Activated T-cell treated with anti-CD3 and anti-CD28 coated beads, Interleukin-2, amount 50 U/mL, for 72 hours (primary cell): ENCODE measurements at regions not wholly inside any gene's neighbourhood (a gene's known extent, or its start where the extent isn't known, plus 50 kb on each side); places are given as distances from the start of the nearest gene placed in this dataset.
A peak's percentile ranks its signal among the peaks of the same experiment; 100 is the strongest.

Experiments used
- ATAC-seq, 2 donors: fragments of 150-1000 bp; cut with Tn5 transposase; replicated peaks in 1 of 2; 2 replicates each; pipeline ENCODE4 v1.10.0; 2021; ENCODE audit warnings: moderate library complexity in 2 of 2, mild to moderate bottlenecking in 1 of 2
- DNase-seq, 2 donors: peaks; one replicate each; pipeline ENCODE4 v3.0.0; 2021 to 2022; ENCODE audit warnings: mixed read lengths in 1 of 2
- H3K27ac Mint-ChIP-seq: one replicate; pipeline ENCODE4 v1.8.0; 2022; ENCODE audit warnings: mild to moderate bottlenecking, moderate library complexity, mixed read lengths
- H3K27me3 Mint-ChIP-seq: one replicate; pipeline ENCODE4 v1.8.0; 2022; ENCODE audit warnings: low read depth, mixed read lengths
- H3K36me3 Mint-ChIP-seq, 2 donors: one replicate each; pipeline ENCODE4 v1.8.0; 2022; ENCODE audit warnings: mixed read lengths in 2 of 2, mild to moderate bottlenecking in 1 of 2; ENCODE audit not compliant: insufficient read depth in 2 of 2
- H3K4me1 Mint-ChIP-seq: one replicate; pipeline ENCODE4 v1.8.0; 2022; ENCODE audit warnings: low read depth, mixed read lengths
- H3K4me3 Mint-ChIP-seq, 2 donors: one replicate each; pipeline ENCODE4 v1.8.0; 2022; ENCODE audit warnings: mild to moderate bottlenecking in 2 of 2, mixed read lengths in 2 of 2, moderate library complexity in 2 of 2
- H3K9me3 Mint-ChIP-seq, 2 donors: one replicate each; pipeline ENCODE4 v1.8.0; 2022; ENCODE audit warnings: mixed read lengths in 2 of 2

GRCh38 chr2:66675591-66675990 lies 240.7 kb downstream of the MEIS1 start:
- H3K9me3 Mint-ChIP-seq: peaks cover 1 to 3% of the 10 kb centered on the region in 2 donors
- no peaks in the 10 kb centered on the region for H3K36me3 Mint-ChIP-seq
- H3K27ac Mint-ChIP-seq: no peak overlapping the region
- no peaks in the 10 kb centered on the region for H3K4me1 Mint-ChIP-seq
- ATAC-seq: no peak
- H3K27me3 Mint-ChIP-seq: no peaks in the 10 kb centered on the region
- H3K4me3 Mint-ChIP-seq: no peak overlapping the region
- DNase-seq: no peak

GRCh38 chr2:66679442-66679841 lies 244.5 kb downstream of the MEIS1 start:
- no peak overlapping the region for H3K4me3 Mint-ChIP-seq
- H3K4me1 Mint-ChIP-seq: no peaks in the 10 kb centered on the region
- no peak overlapping the region for H3K27ac Mint-ChIP-seq
- no peaks in the 10 kb centered on the region for H3K36me3 Mint-ChIP-seq
- H3K9me3 Mint-ChIP-seq: peaks cover 1 to 3% of the 10 kb centered on the region in 2 donors
- DNase-seq (no peak), ATAC-seq (no peak)
- no peaks in the 10 kb centered on the region for H3K27me3 Mint-ChIP-seq

- DNase-seq: no peak
- no peak for ATAC-seq
- Mint-ChIP-seq H3K9me3 (peaks cover 0 to 3% of the 10 kb centered on the region in 2 donors), H3K4me3 (no peak overlapping the region), H3K27ac (no peak overlapping the region), H3K27me3 (no peaks in the 10 kb centered on the region), H3K4me1 (no peaks in the 10 kb centered on the region), H3K36me3 (no peaks in the 10 kb centered on the region)
Observed at GRCh38 chr2:66682476-66682875, 247.6 kb downstream of the MEIS1 start.

- Mint-ChIP-seq H3K9me3 (peaks cover 0 to 3% of the 10 kb centered on the region in 2 donors), H3K36me3 (no peaks in the 10 kb centered on the region), H3K4me3 (no peak overlapping the region), H3K27me3 (no peaks in the 10 kb centered on the region), H3K27ac (no peak overlapping the region), H3K4me1 (no peaks in the 10 kb centered on the region)
- DNase-seq (no peak), ATAC-seq (no peak)
Observed at GRCh38 chr2:66683064-66683463, 248.1 kb downstream of the MEIS1 start.

GRCh38 chr2:66683599-66683998 lies 248.7 kb downstream of the MEIS1 start:
- no peaks in the 10 kb centered on the region for H3K4me1 Mint-ChIP-seq
- no peak overlapping the region for H3K27ac Mint-ChIP-seq
- ATAC-seq (no peak), DNase-seq (no peak)
- H3K4me3 Mint-ChIP-seq: no peak overlapping the region
- H3K27me3 Mint-ChIP-seq: no peaks in the 10 kb centered on the region
- H3K36me3 Mint-ChIP-seq: no peaks in the 10 kb centered on the region
- no peaks in the 10 kb centered on the region for H3K9me3 Mint-ChIP-seq

- Mint-ChIP-seq H3K9me3 (no peaks in the 10 kb centered on the region), H3K36me3 (no peaks in the 10 kb centered on the region), H3K4me3 (no peak overlapping the region)
Observed at GRCh38 chr2:66684289-66684688, 249.4 kb downstream of the MEIS1 start.

GRCh38 chr2:66686755-66687154 lies 251.8 kb downstream of the MEIS1 start:
- peak in 1 of 2 donors; percentile 32 for ATAC-seq
- no peaks in the 10 kb centered on the region for H3K4me1 Mint-ChIP-seq
- no peaks in the 10 kb centered on the region for H3K9me3 Mint-ChIP-seq
- H3K27me3 Mint-ChIP-seq: no peaks in the 10 kb centered on the region
- no peak overlapping the region for H3K4me3 Mint-ChIP-seq
- H3K27ac Mint-ChIP-seq: no peak overlapping the region
- no peak for DNase-seq
- H3K36me3 Mint-ChIP-seq: no peaks in the 10 kb centered on the region

More at GRCh38 chr2:66684289-66684688, 249.4 kb downstream of the MEIS1 start:
- no peaks in the 10 kb centered on the region for H3K27me3 Mint-ChIP-seq
- H3K4me1 Mint-ChIP-seq: no peaks in the 10 kb centered on the region
- DNase-seq: no peak
- no peak overlapping the region for H3K27ac Mint-ChIP-seq
- no peak for ATAC-seq

- H3K27me3 Mint-ChIP-seq: no peaks in the 10 kb centered on the region
- no peak overlapping the region for H3K4me3 Mint-ChIP-seq
- H3K4me1 Mint-ChIP-seq: no peaks in the 10 kb centered on the region
Observed at GRCh38 chr2:66688951-66689350, 254.0 kb downstream of the MEIS1 start.

GRCh38 chr2:66689456-66690051 lies 254.6 kb downstream of the MEIS1 start:
- DNase-seq (no peak), ATAC-seq (no peak)
- H3K27me3 Mint-ChIP-seq: no peaks in the 10 kb centered on the region
- no peak overlapping the region for H3K27ac Mint-ChIP-seq
- no peaks in the 10 kb centered on the region for H3K9me3 Mint-ChIP-seq
- H3K36me3 Mint-ChIP-seq: no peaks in the 10 kb centered on the region
- no peak overlapping the region for H3K4me3 Mint-ChIP-seq
- no peaks in the 10 kb centered on the region for H3K4me1 Mint-ChIP-seq

More at GRCh38 chr2:66688951-66689350, 254.0 kb downstream of the MEIS1 start:
- no peak for ATAC-seq
- H3K36me3 Mint-ChIP-seq: no peaks in the 10 kb centered on the region
- H3K27ac Mint-ChIP-seq: no peak overlapping the region
- H3K9me3 Mint-ChIP-seq: no peaks in the 10 kb centered on the region
- no peak for DNase-seq

GRCh38 chr2:66691031-66691965 lies 256.4 kb downstream of the MEIS1 start:
- H3K27me3 Mint-ChIP-seq: no peaks in the 10 kb centered on the region
- H3K27ac Mint-ChIP-seq: no peak overlapping the region
- H3K4me3 Mint-ChIP-seq: no peak overlapping the region
- ATAC-seq (no peak), DNase-seq (no peak)
- H3K9me3 Mint-ChIP-seq: no peaks in the 10 kb centered on the region
- H3K36me3 Mint-ChIP-seq: no peaks in the 10 kb centered on the region
- no peaks in the 10 kb centered on the region for H3K4me1 Mint-ChIP-seq

GRCh38 chr2:66692521-66693054 lies 257.7 kb downstream of the MEIS1 start:
- Mint-ChIP-seq H3K36me3 (no peaks in the 10 kb centered on the region), H3K27ac (no peak overlapping the region), H3K27me3 (no peaks in the 10 kb centered on the region), H3K4me1 (no peaks in the 10 kb centered on the region), H3K9me3 (no peaks in the 10 kb centered on the region), H3K4me3 (no peak overlapping the region)
- ATAC-seq: no peak
- DNase-seq: no peak

- ATAC-seq (no peak), DNase-seq (no peak)
- H3K36me3 Mint-ChIP-seq: no peaks in the 10 kb centered on the region
- H3K4me1 Mint-ChIP-seq: no peaks in the 10 kb centered on the region
- no peak overlapping the region for H3K4me3 Mint-ChIP-seq
- H3K27ac Mint-ChIP-seq: no peak overlapping the region
- H3K27me3 Mint-ChIP-seq: no peaks in the 10 kb centered on the region
- H3K9me3 Mint-ChIP-seq: no peaks in the 10 kb centered on the region
Observed at GRCh38 chr2:66693076-66693965, 258.4 kb downstream of the MEIS1 start.
